AG04449 (cell line): ENCODE measurements at regions not wholly inside any gene's neighbourhood (a gene's known extent, or its start where the extent isn't known, plus 50 kb on each side); places are given as distances from the start of the nearest gene placed in this dataset.

Source experiments
- CTCF ChIA-PET: fragments of 350-600 bp; formaldehyde crosslinking; extraction: SDS; loops from one replicate; lab custom pipeline; 2021; ENCODE audit warnings: antibody characterized with exemption; lab: Yijun Ruan, JAX
- POLR2A ChIA-PET: fragments of 400-600, 350-600 bp; formaldehyde crosslinking; extraction: SDS; loops from one replicate; lab custom pipeline; 2020; ENCODE audit warnings: antibody characterized with exemption, inconsistent platforms; lab: Yijun Ruan, JAX
- DNase-seq: peaks from one replicate; pipeline ENCODE4 v3.0.0-alpha.2; 2010; ENCODE audit warnings: low read depth, low spot score
- H3K4me3 ChIP-seq: 2 replicates; pipeline ENCODE4 v1.5.1; 2011; ENCODE audit warnings: low read depth, mild to moderate bottlenecking, control low read depth, low read length
- CTCF ChIP-seq: IDR thresholded peaks from one replicate; pipeline ENCODE4 v1.5.1; 2011; ENCODE audit warnings: mild to moderate bottlenecking, moderate library complexity, low read length, control low read depth, inconsistent platforms; ENCODE audit not compliant: insufficient read depth; ENCODE audit errors: missing control alignments

- TF ChIP-seq CTCF, result no peak
- ChIA-PET POLR2A (no interaction called here), CTCF (no interaction called here)
- DNase-seq, result no peak
- H3K4me3 ChIP-seq, result no peak overlapping the region
Observed at GRCh38 chr2:59724746-59725145, 828.7 kb downstream of the BCL11A start.

- POLR2A ChIA-PET, result interaction anchor here (0.6 kb wide), 1 partner anchor 826 kb away, joined by 3 read pairs; no protein-coding TSS in a partner anchor
- CTCF ChIA-PET, result no interaction called here
- H3K4me3 ChIP-seq, result no peak overlapping the region
- DNase-seq, result no peak
- no peak for TF ChIP-seq CTCF
Observed at GRCh38 chr2:59720296-59720866, 833.1 kb downstream of the BCL11A start.

- no peak for DNase-seq
- no peak overlapping the region for H3K4me3 ChIP-seq
- no peak for TF ChIP-seq CTCF
- CTCF ChIA-PET, result no interaction called here
- POLR2A ChIA-PET, result no interaction called here
Observed at GRCh38 chr2:59713577-59713976, 839.9 kb downstream of the BCL11A start.

GRCh38 chr2:59711121-59711520, 842.3 kb downstream of the BCL11A start:
- TF ChIP-seq CTCF, result no peak
- no peak for DNase-seq
- POLR2A ChIA-PET, result no interaction called here
- no peak overlapping the region for H3K4me3 ChIP-seq
- CTCF ChIA-PET, result no interaction called here

GRCh38 chr2:59706729-59707128, 846.7 kb downstream of the BCL11A start:
- CTCF ChIA-PET, result no interaction called here

GRCh38 chr2:59703796-59704195, 849.7 kb downstream of the BCL11A start:
- CTCF ChIA-PET, result no interaction called here
- H3K4me3 ChIP-seq, result no peak overlapping the region
- DNase-seq, result no peak
- POLR2A ChIA-PET, result no interaction called here
- no peak for TF ChIP-seq CTCF

More at GRCh38 chr2:59706729-59707128, 846.7 kb downstream of the BCL11A start:
- no peak for TF ChIP-seq CTCF
- DNase-seq, result no peak
- no peak overlapping the region for H3K4me3 ChIP-seq
- POLR2A ChIA-PET, result no interaction called here
